Fibroblast of upper back skin (primary cell): ENCODE measurements at regions not wholly inside any gene's neighbourhood (a gene's known extent, or its start where the extent isn't known, plus 50 kb on each side); places are given as distances from the start of the nearest gene placed in this dataset.

ENCODE experiments used
- DNase-seq: peaks from one replicate; pipeline ENCODE4 v3.0.0-alpha.2; 2013

DNA sequence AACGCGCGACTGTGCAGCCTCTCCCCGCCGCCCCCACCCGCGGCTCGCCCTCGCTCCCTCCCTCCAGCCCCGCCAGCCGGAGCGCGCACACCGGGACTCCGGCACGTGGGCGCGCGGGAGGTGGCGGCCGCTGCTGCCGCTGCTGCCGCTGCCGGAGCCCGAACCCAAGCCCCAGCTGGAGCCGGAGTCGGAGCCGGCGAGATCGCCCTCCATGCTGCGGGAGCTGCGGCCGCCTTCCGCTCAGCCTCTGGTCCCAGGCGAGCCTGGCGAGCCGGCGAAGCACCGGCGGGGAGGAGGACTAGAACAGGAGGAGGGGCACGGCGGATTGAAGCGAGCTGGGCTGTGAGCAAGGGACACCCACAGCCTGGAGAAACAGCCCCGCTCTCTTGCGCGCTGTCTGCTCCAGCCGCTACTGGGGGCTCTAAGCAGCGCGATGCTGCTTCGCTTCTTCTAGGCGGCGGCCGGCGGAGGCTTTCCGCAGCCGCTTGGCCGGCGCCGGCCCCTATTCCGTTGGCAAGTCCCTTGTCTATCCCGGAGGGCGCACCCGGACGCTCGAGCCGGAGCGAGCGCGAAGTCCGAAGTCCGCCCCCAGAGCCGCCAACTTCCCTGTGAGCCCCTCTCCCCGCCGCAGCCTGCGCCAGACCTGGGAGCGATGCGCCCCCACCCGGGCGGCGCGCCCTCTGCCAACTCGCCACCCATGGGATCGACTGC, 598.7 kb upstream of the SGCD start:
- peak; percentile 63 for DNase-seq

DNA sequence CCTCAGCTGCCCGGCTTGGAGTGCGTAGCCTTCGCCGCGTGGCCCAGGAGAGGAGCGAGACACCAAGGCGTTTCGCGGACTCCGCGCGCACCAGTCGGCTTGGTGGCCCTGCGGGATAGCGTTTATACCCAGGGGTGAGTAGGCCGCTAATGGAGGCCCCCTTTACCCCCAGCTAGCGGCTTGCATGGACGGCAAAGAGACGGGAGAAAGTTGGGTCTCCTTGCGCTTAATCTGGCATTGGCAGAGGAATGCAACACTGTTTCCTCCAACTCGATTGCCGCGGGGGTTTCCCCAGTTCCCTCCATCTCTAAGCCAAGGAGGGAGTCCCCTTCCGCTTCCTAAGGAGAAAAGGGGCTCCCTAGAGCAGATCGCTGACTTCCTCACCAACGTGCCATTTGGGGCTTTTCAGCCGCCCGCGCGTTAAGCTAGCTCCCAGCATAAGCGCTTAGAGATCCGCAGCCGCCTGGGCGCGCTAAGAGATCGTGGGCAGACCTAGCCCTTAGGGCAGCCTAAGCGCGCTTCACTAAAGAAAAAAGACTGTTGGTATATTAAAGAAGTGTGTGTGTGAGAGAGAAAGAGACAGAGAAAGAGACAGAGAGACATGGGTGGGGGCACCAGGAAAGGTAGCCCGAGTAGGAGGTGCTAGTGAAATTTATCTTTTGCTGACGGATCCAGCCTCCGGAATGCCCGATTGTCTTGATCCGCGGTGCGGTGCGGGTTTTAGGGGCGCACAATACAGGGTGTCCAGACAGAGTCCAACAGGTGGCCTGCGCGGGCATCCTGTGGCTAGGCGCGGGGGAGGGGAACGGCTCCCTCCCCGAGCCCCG, 597.9 kb upstream of the SGCD start:
- peak; percentile 58 for DNase-seq

DNA sequence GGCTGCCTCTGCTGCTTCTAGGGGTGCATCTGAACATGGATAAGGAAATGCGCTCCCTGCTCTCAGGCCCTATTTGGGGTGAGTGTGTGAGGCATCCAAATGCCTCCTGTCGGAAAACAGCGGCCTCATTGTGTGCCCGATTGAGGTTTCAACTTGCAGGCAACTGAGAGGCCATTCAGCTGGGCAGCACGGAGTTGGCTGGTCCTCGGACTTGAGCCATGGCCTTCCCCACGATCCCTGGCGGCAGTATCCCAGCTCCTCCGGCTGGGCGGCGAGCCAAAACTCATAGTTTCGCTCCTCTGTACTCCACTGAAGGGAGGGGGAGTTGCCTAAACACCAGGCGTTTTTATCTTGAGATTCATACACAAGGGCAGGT, 597.3 kb upstream of the SGCD start:
- peak; percentile 52 for DNase-seq

DNA sequence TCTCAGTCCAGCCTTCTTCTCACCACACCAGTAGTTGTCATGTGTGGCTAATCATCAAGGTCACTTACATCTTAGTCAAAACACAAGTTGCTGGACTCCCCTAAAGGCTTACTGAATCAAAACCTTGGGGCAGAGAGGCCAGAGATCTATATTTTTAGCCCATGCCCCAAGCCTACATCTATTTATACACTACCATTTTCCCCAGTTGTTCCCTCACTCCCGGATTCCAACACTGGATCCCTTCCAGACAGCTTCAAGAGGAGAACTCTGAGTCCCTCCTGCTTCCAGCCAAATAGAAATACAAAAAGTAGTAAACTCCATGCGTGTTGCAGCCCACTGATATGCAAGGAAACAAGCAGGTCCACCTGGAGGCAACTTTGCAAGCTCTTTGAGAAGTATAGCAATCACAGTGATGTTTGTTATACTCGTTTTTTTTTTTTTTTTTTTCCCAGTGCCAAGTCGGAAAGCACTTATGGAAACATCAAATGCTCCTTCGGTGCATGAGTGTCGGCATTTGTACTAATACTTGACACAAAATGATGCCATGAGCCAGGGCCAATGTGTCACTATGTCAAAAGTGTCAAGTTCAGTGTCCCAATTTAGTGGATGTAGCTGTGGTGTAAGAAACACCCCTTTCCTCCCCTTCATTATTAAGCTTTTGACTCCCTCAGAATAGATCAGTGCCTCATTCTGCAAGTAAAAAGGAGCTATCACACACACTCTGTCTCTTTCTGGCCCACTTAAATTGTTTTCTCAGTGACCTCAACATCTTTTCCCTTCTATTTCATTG, 594.2 kb upstream of the SGCD start:
- no peak for DNase-seq

DNA sequence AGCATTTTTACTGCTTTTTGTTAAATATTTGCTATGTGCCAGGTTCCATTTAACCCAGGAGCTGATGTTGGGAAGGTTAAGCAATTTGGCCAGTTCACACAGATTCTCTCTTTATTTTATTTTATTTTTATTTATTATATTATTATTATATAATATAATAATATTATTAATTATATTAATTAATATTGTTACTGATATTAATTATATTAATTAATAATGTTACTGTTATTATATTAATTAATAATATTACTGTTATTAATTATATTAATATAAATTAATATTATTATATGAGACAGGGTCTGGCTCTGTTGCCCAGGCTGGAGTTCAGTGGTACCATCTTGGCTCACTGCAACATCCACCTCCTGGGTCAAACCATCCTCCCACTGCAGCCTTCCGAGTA, 593.0 kb upstream of the SGCD start:
- DNase-seq, result no peak

DNA sequence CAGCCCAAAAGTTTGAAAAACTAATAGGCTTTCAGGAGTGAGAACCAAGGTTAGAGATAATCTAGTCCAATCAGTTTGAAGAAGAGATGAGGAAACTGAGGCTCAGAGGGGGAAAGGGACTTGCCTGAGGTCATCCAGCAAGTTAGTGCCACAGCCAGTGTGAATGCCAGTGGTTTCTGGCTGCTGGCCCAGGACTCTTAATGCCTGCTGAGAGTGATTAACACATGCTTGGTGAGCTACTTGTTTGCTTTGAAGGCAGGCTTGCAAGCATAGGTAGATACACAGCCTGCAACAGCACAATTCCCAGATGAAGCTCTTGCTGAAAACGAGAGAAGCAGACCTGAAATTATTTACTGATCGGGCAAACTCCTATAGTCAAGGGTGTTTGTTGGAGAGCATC, 591.6 kb upstream of the SGCD start:
- peak; percentile 47 for DNase-seq

DNA sequence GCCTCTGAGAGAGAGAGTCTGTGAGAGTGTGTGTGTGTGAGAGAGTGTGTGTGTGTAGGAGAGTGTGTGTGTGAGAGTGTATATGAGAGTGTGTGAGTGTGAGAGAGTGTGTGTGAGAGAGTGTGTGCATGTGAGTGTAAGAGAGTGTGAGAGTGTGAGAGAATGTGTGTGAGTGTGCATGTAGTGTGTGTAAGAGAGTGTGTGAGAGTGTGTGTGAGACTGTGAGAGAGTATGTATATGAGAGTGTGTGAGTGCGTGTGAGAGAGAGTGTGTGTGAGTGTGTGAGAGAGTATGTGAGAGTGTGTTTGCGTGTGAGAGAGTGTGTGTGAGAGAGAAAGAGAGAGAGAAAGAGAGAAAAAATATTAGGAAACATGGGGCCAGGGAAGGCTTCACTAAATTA, 588.3 kb upstream of the SGCD start:
- DNase-seq, result no peak

DNA sequence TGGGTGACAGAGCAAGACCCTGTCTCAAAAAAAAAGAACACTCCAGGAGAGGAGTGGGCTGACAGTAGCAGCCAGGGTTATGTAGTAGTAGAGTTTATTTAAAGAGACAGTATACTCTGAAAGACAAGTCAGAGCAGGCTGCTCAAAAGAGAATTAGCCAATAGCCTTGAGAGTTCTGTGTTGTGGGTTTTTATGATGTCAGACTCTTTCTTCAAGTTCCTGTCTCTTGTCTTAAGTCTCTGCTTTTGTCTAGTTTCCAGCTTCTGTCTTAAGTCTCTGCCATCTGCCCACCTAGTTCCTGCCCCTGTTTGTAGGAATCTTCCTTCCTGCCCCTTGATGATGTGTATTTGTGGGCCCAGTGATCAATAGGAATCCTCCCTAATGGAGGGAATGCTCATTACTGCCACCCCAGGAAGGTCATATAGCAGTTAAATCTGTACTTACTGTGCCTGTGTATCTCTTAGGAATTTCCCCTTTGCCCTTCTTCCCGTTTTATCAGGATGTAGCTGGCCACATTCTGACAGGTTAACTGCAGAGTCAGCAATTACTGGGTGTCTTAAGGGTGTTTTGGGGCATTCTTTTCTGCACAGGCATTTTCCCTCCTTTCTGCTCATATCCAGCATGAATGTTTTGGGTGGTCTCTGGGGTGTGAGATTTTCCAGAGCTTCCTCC, 580.5 kb upstream of the SGCD start:
- DNase-seq, result no peak

DNA sequence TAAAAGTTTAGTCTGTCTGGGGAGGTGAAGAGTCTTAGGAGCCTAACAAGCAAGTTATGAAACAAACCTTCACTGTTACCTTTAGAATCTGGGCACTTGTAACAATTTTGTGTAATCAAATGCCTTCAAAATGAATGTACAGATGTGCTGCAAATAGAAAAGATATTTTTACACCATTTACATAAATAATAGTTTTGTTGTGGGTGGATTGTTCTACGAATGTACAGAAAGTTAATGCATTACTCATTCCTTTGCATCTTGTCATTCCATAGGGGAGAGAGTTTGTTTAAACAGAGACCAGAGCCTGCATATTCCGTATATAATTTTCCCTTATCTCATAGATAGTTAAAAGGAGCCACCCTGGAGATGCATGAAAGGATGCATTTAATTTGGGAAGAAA, 576.9 kb upstream of the SGCD start:
- DNase-seq, result no peak

DNA sequence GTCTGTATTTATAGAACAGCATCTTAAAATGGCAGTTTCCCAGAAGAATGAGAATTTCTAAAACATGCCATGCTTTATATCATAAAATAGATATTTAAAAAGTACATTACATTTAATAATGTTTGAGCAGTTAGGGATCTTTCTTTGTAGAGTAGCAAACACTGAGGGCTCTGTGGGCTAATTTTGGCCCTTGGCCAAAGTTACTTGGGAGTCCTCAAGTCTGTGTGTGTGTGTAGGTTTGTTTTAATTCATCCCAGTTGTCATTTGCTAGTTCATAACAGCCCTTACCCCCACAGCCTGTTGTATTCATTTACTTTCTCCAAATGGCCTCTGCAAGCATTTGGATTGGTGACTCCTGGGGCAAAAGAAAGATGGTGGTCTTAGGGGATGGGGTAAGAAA, 576.4 kb upstream of the SGCD start:
- DNase-seq, result no peak

DNA sequence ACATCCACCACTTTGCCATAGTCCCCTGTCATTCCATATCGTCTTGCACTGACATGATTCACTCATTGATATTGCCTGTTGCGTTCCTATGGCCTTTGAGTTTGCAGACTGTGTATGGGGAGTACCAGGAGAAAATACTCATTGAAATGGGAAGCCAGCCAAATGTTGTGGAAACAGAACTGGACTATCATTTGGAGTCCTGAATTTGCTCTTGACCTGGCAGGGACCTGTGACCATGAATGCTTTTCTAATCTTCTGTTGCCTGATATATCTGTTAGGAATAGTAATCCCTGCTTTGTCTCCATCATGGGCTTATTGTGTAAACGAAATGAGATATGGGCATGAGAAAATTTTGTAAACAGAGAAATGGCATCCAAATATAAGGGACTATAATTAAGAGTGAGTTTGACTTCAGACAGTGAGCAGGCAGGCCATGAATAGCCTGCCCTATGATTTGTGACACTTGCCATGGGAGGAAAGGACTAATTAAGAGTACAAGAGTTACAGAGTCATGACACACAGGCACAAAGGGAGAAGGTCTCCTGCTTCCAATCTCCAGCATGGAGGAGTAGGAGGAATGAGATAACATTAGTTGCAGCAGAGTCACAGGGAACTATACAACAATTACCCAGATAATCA, 572.9 kb upstream of the SGCD start:
- DNase-seq, result no peak

DNA sequence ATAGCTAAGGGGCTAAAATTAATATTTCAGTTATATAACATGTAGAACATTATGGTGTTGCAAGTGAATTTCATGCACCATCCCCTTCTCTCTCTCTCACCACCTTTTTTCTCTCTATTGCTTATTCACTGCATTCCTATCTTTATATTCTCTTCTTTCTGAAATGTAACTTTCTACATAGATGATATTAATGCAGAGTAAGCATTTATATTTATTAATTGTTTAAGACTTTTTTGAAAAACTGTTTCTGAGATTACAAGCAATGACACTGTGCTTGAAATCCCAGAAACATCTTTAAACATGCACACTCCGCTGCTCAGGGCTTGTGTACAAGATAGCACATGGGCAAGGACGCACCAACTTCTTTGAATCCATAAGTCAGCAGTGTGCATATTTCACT, 567.7 kb upstream of the SGCD start:
- no peak for DNase-seq

DNA sequence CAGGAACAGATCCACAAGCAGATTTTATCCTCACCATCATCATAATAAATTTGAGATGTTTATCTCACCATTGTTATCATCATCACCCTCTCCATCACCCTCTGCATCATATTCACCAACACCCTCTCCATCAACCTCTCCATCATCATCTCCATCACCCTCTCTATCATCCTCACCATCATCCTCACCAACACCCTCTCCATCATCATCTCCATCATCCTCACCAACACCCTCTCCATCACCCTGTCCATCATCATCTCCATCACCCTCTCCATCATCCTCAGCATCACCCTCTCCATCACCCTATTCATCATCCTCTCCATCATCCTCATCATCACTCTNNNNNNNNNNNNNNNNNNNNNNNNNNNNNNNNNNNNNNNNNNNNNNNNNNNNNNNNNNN, 567.0 kb upstream of the SGCD start:
- no peak for DNase-seq

DNA sequence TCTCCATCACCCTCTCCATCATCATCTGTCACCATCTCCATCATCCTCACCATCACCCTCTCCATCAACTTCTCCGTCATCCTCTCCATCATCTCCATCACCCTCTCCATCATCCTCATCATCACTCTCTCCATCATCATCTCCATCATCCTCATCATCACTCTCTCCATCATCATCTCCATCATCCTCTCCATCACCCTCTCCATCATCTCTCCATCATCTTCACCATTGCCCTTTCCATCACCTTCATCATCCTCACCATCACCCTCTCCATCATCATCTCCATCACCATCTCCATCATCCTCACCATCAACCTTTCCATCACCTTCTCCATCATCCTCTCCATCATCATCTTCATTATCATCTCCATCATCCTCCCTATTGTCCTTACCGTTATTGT, 565.5 kb upstream of the SGCD start:
- DNase-seq, result no peak

DNA sequence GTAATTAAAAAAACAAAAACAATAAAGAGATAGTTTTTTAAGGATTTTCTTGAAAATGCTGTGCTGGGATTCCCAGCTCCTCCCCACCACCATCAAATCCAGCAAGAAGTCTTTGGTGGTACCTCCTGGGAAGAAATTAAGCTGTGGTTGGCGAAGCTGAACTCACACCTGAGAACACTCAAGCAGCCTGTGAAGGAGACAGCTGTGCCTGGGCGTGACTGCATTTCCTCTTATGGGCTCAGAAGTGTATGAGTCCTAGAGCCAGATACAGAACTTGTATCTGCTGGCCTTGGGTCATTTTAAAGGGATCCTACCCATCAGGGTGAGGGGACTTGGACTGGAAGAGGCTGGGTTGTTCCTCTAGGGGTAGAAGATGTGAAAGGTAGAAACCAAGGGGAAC, 561.2 kb upstream of the SGCD start:
- no peak for DNase-seq

DNA sequence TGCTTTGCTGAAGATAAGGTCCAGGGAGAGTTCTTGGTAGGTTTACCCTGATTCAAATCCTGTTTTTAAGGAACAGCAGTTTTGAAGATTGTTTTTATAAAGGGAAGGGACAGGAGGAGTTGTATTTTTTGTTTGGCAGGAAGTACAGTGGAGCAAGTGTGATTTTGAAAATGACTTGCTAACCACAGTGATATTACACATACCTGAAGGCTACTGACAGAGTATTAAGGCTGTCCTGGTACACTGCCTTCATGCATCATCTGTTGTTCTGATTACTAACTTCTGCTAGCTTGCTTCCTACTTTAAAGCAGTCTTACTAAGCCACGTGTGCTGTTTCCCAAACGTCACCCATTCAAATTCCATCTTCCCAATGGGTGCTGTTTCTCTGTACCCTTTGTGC, 559.5 kb upstream of the SGCD start:
- DNase-seq, result no peak

DNA sequence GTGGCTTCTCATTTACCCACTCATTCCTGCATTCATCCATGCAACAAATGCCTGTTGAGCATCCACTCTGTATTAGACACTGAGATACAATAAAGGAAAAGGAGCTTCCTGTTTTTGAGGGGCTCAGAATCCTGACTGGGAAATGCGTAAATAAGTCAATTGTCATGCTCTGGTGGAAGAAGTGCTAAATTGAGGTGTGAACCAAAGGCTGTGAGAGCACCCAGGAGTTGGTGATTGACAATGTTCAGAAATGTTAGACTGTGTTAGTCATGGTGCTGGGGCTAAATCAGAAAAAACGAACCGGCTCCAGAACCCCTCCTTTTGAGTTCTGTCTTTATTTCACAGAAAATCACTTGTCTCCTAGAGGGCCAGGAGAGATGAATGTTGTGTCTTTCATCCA, 558.6 kb upstream of the SGCD start:
- no peak for DNase-seq

DNA sequence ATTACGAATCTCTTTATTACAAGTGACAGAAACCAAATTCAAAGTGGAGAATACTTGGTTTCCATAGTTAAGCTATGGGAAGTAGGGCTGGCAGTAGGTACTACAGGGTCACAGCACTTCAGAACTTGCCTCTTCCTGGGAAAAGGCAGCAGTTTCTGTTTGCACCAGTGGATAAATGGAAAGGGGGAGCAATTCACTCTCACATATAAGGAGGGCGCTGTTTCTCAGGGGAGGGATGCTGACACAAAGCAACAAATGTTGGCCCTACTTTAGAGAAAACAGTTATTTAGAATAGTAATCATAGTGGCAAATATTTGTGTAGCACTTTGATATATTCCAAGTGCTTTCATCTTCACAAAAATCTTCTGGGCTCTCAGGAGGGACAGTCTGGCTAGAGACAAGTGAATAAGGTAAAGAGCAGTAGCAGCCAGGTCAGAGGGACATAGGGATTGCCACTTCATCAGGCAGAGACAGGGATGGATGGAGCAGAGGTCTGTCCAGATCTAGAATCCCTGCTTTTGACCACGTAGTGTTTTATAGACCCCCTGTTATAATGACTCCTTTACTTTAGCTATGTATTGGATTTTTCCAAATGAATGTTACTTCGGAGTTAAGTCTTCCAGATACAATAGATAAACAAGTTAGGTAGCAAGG, 554.8 kb upstream of the SGCD start:
- no peak for DNase-seq

DNA sequence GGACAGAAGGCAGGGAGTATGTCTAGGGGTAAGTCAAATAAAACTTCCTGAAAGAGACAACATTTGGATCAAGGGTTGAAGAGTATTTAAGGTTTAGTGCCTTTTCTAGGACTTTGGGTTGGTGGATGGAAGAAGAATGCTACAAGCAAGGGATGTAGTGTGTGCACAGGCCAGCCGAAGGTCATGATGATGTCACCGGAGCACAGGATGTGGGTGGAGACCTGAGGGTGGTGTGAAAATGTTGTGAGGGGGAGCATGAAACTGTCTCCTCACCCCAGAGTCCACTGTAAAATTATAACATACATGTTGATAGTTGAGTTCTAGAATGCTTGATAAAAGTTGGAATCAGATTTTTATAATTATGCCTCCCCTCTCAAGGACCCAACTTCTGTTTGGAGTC, 553.3 kb upstream of the SGCD start:
- no peak for DNase-seq

DNA sequence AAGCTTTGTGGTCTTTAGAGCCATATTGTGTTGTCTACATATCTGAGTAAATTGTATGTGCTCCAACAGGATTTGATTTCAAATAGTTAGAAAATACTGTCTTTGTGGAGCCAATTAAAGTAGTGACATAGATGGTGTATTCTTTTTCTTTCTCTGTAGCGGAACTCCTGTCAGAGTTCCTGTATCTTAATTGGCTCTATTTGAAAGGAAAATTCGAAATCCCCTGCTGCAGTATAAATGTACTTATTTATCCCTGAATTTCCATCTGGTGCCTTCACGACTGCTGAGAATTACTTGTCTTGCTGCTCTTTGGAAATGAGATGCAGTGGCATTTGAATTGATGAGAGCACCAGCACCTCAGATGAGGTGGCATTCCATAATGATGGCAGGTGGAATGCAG, 546.7 kb upstream of the SGCD start:
- no peak for DNase-seq

DNA sequence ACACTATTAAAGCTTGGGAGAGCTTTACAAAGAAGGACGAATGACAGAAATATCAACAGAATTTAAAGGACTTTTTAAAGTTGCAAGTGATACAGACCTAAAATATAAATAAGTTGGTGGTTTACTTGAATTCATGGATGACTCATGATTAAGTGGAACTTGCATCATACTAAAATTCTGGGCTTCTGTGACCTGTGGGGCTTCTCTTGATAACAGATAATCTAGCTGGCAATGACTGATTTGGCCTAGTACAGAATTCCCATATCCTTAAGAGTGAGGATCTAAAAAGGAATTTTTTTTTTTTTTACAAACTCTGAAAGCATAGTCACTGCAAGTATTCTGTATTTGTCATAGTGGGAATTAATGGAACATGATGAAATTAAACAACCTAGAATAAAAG, 543.7 kb upstream of the SGCD start:
- DNase-seq, result peak; percentile 51

DNA sequence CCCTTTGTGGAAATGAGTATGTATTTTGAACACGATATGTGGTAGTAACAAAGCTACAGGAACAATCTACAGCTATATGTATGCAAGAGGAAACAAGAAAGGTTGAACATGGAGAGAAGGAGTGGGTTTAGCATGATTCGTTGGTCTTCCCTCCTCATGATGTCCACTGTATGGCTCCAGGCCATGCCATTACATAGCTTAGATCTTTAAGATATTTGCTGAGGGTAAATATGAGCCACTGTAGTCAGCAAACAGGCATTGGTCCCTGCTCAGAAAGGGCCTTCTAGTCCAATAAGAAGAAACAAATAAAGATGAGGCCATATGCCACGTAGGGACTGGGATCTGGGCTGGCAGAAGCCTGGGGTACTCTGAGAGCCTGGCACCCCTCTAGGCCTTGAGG, 543.2 kb upstream of the SGCD start:
- peak; percentile 8 for DNase-seq
